ENCODE measurements at regions not wholly inside any gene's neighbourhood (a gene's known extent, or its start where the extent isn't known, plus 50 kb on each side); places are given as distances from the start of the nearest gene placed in this dataset.
"Not testable (repeated sequence)": the region's sequence is repeated elsewhere in the genome, so short reads cannot be mapped to it uniquely, and the experiment has no call there.

- Histone ChIP-seq H3K9me3 (peaks cover 0 to 20% (median 4%) of the 10 kb centered on the region in 4 donors), H3K4me3 (no peak overlapping the region), H3K4me1 (no peaks in the 10 kb centered on the region), H3K36me3 (no peaks in the 10 kb centered on the region), H3K27me3 (no peaks in the 10 kb centered on the region), H3K27ac (no peak overlapping the region)
- no peak for ATAC-seq (ENCODE audit: low FRiP score in 2 of 2)
- TF ChIP-seq CTCF (IDR thresholded peaks at IDR 0.05) (no peak), EP300 (IDR thresholded peaks at IDR 0.05) (no peak)
- WGBS, 2 donors = 56 to 72% methylated on average over 3 of the region's 3 CpGs
- DNase-seq = no peak
Observed at GRCh38 chr9:102714184-102714583, 280.9 kb upstream of the CYLC2 start.

- not testable (repeated sequence) for H3K4me3 ChIP-seq; ATAC-seq (ENCODE audit: low FRiP score in 2 of 2); H3K27me3 ChIP-seq; H3K36me3 ChIP-seq; H3K27ac ChIP-seq; H3K4me1 ChIP-seq; DNase-seq
- 82 to 84% methylated on average over 8 of the region's 8 CpGs for WGBS, 2 donors
- peaks cover 0 to 20% (median 4%) of the 10 kb centered on the region in 4 donors for H3K9me3 ChIP-seq
Observed at GRCh38 chr9:102712910-102713309, 282.2 kb upstream of the CYLC2 start.

- Histone ChIP-seq H3K9me3 (no peaks in the 10 kb centered on the region), H3K27ac (no peak overlapping the region), H3K4me1 (no peaks in the 10 kb centered on the region), H3K27me3 (no peaks in the 10 kb centered on the region), H3K4me3 (no peak overlapping the region), H3K36me3 (no peaks in the 10 kb centered on the region)
- DNase-seq = no peak
- ATAC-seq (ENCODE audit: low FRiP score in 2 of 2) = no peak
- 66 to 67% methylated on average over 5 of the region's 5 CpGs for WGBS, 2 donors
- no peak for TF ChIP-seq CTCF (IDR thresholded peaks at IDR 0.05)
- TF ChIP-seq POLR2A (IDR thresholded peaks at IDR 0.05) = no peak
- TF ChIP-seq EP300 (IDR thresholded peaks at IDR 0.05) = no peak
- no peak for TF ChIP-seq POLR2AphosphoS5 (IDR thresholded peaks at IDR 0.05)
Observed at GRCh38 chr9:102700936-102701335, 294.2 kb upstream of the CYLC2 start.

GRCh38 chr9:102669220-102669619 lies 325.9 kb upstream of the CYLC2 start:
- H3K4me3 ChIP-seq = no peak overlapping the region
- ATAC-seq (ENCODE audit: low FRiP score in 2 of 2) (no peak), DNase-seq (peak in 1 of 2 donors; percentile 31)
- H3K27ac ChIP-seq = no peak overlapping the region
- H3K4me1 ChIP-seq = no peaks in the 10 kb centered on the region
- TF ChIP-seq POLR2AphosphoS5 (IDR thresholded peaks at IDR 0.05) = no peak
- no peak for TF ChIP-seq POLR2A (IDR thresholded peaks at IDR 0.05)
- no peak for TF ChIP-seq EP300 (IDR thresholded peaks at IDR 0.05)
- TF ChIP-seq CTCF (IDR thresholded peaks at IDR 0.05) = no peak
- no peaks in the 10 kb centered on the region for H3K36me3 ChIP-seq
- H3K9me3 ChIP-seq = no peaks in the 10 kb centered on the region
- no peaks in the 10 kb centered on the region for H3K27me3 ChIP-seq
- WGBS, 2 donors = 50 to 61% methylated on average over 3 of the region's 3 CpGs

- no peaks in the 10 kb centered on the region for H3K36me3 ChIP-seq
- WGBS, 2 donors = 69 to 75% methylated on average over 5 of the region's 5 CpGs
- ATAC-seq (ENCODE audit: low FRiP score in 2 of 2) (no peak), DNase-seq (no peak)
- H3K4me3 ChIP-seq = no peak overlapping the region
- H3K27me3 ChIP-seq = no peaks in the 10 kb centered on the region
- H3K27ac ChIP-seq = no peak overlapping the region
- H3K4me1 ChIP-seq = no peaks in the 10 kb centered on the region
- no peak for TF ChIP-seq EP300 (IDR thresholded peaks at IDR 0.05)
- H3K9me3 ChIP-seq = no peaks in the 10 kb centered on the region
Observed at GRCh38 chr9:102652471-102652870, 342.7 kb upstream of the CYLC2 start.

- TF ChIP-seq CTCF (IDR thresholded peaks at IDR 0.05) (no peak), POLR2AphosphoS5 (IDR thresholded peaks at IDR 0.05) (no peak), EP300 (IDR thresholded peaks at IDR 0.05) (no peak), POLR2A (IDR thresholded peaks at IDR 0.05) (no peak)
- H3K27me3 ChIP-seq = no peaks in the 10 kb centered on the region
- no peak for ATAC-seq (ENCODE audit: low FRiP score in 2 of 2)
- WGBS, 2 donors = 83 to 84% methylated on average over 2 of the region's 2 CpGs
- no peaks in the 10 kb centered on the region for H3K36me3 ChIP-seq
- H3K9me3 ChIP-seq = no peaks in the 10 kb centered on the region
- no peak for DNase-seq
- no peaks in the 10 kb centered on the region for H3K4me1 ChIP-seq
- no peak overlapping the region for H3K4me3 ChIP-seq
- H3K27ac ChIP-seq = no peak overlapping the region
Observed at GRCh38 chr9:102650896-102651295, 344.2 kb upstream of the CYLC2 start.

Measured in upper lobe of left lung (tissue), 6 donors.